ENCODE measurements at regions not wholly inside any gene's neighbourhood (a gene's known extent, or its start where the extent isn't known, plus 50 kb on each side); places are given as distances from the start of the nearest gene placed in this dataset.

GRCh38 chr9:80503671-80504281, 932.0 kb downstream of the TLE4 start:
- TF ChIP-seq, protein P1, sequence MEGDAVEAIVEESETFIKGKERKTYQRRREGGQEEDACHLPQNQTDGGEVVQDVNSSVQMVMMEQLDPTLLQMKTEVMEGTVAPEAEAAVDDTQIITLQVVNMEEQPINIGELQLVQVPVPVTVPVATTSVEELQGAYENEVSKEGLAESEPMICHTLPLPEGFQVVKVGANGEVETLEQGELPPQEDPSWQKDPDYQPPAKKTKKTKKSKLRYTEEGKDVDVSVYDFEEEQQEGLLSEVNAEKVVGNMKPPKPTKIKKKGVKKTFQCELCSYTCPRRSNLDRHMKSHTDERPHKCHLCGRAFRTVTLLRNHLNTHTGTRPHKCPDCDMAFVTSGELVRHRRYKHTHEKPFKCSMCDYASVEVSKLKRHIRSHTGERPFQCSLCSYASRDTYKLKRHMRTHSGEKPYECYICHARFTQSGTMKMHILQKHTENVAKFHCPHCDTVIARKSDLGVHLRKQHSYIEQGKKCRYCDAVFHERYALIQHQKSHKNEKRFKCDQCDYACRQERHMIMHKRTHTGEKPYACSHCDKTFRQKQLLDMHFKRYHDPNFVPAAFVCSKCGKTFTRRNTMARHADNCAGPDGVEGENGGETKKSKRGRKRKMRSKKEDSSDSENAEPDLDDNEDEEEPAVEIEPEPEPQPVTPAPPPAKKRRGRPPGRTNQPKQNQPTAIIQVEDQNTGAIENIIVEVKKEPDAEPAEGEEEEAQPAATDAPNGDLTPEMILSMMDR (IDR thresholded peaks at IDR 0.05) = no peak
- TF ChIP-seq POLR2A (IDR thresholded peaks at IDR 0.05) = no peak
